ENCODE measurements at regions not wholly inside any gene's neighbourhood (a gene's known extent, or its start where the extent isn't known, plus 50 kb on each side); places are given as distances from the start of the nearest gene placed in this dataset.

GRCh38 chr7:84633-85020 is 107.7 kb upstream of the FAM20C start:
- peaks cover 31 to 45% of the 10 kb centered on the region in 2 donors for H3K4me1 ChIP-seq (ENCODE audit: control insufficient read depth in 1 of 2, insufficient read depth in 2 of 2, low read length in 2 of 2)
- H3K27me3 ChIP-seq (ENCODE audit: control insufficient read depth in 2 of 2, insufficient read depth in 2 of 2, low read length in 2 of 2), result no peaks in the 10 kb centered on the region
- H3K4me3 ChIP-seq (replicated peaks in 1 of 3; ENCODE audit: low read depth in 2 of 3, low read length in 3 of 3), result no peak overlapping the region
- Mint-ChIP-seq H3K9me3 (no peaks in the 10 kb centered on the region), H3K4me1 (peaks cover 40% of the 10 kb centered on the region), H3K4me3 (no peak overlapping the region), H3K27me3 (ENCODE audit: low read depth in 3 of 3) (peaks cover 5 to 8% (median 6%) of the 10 kb centered on the region in 3 donors), H3K36me3 (peaks cover 3% of the 10 kb centered on the region in 2 donors), H3K27ac (no peak overlapping the region)
- no peak overlapping the region for H3K4me2 ChIP-seq (replicated peaks; ENCODE audit: extremely low read depth, low read length, poor library complexity, severe bottlenecking)
- WGBS (ENCODE audit: insufficient coverage), result 97% methylated on average over 6 of the region's 11 CpGs
- no peak for TF ChIP-seq CTCF (IDR thresholded peaks at IDR 0.05)
- H3K36me3 ChIP-seq (replicated peaks in 1 of 2; ENCODE audit: control insufficient read depth in 1 of 2, insufficient read depth in 2 of 2, low read length in 2 of 2), result no peaks in the 10 kb centered on the region
- H2AFZ ChIP-seq (ENCODE audit: insufficient read depth, low read depth, low read length, poor library complexity, severe bottlenecking), result no peak overlapping the region
- intact Hi-C loops (cut with micrococcal nuclease), result no loop called here
- H3K9ac ChIP-seq (ENCODE audit: insufficient read depth, low read length, poor library complexity, severe bottlenecking), result no peak overlapping the region
- no peaks in the 10 kb centered on the region for H3K9me3 ChIP-seq (replicated peaks in 1 of 2; ENCODE audit: control insufficient read depth in 1 of 2, insufficient read depth in 1 of 2, low read length in 2 of 2)
- no peaks in the 10 kb centered on the region for H3K79me2 ChIP-seq (ENCODE audit: insufficient read depth, low read length)
- H3K27ac ChIP-seq (ENCODE audit: low read depth in 1 of 2, low read length in 2 of 2), result no peak overlapping the region
- H4K20me1 ChIP-seq (ENCODE audit: insufficient read depth, low read length), result no peaks in the 10 kb centered on the region
- no peak for DNase-seq

- Histone ChIP-seq H3K79me2 (ENCODE audit: insufficient read depth, low read length) (no peaks in the 10 kb centered on the region), H3K27me3 (ENCODE audit: control insufficient read depth in 2 of 2, insufficient read depth in 2 of 2, low read length in 2 of 2) (no peaks in the 10 kb centered on the region), H2AFZ (ENCODE audit: insufficient read depth, low read depth, low read length, poor library complexity, severe bottlenecking) (no peak overlapping the region), H4K20me1 (ENCODE audit: insufficient read depth, low read length) (no peaks in the 10 kb centered on the region), H3K9me3 (replicated peaks in 1 of 2; ENCODE audit: control insufficient read depth in 1 of 2, insufficient read depth in 1 of 2, low read length in 2 of 2) (no peaks in the 10 kb centered on the region), H3K9ac (ENCODE audit: insufficient read depth, low read length, poor library complexity, severe bottlenecking) (no peak overlapping the region), H3K4me1 (ENCODE audit: control insufficient read depth in 1 of 2, insufficient read depth in 2 of 2, low read length in 2 of 2) (peaks cover 38 to 50% of the 10 kb centered on the region in 2 donors), H3K27ac (ENCODE audit: low read depth in 1 of 2, low read length in 2 of 2) (no peak overlapping the region), H3K4me2 (replicated peaks; ENCODE audit: extremely low read depth, low read length, poor library complexity, severe bottlenecking) (no peak overlapping the region), H3K4me3 (replicated peaks in 1 of 3; ENCODE audit: low read depth in 2 of 3, low read length in 3 of 3) (no peak overlapping the region), H3K36me3 (replicated peaks in 1 of 2; ENCODE audit: control insufficient read depth in 1 of 2, insufficient read depth in 2 of 2, low read length in 2 of 2) (no peaks in the 10 kb centered on the region)
- Mint-ChIP-seq H3K27me3 (ENCODE audit: low read depth in 3 of 3) (peaks cover 5 to 8% (median 6%) of the 10 kb centered on the region in 3 donors), H3K4me3 (no peak overlapping the region), H3K27ac (no peak overlapping the region), H3K36me3 (peaks cover 3 to 7% of the 10 kb centered on the region in 2 donors), H3K9me3 (no peaks in the 10 kb centered on the region), H3K4me1 (peaks cover 46% of the 10 kb centered on the region)
- 94% methylated on average over 16 of the region's 19 CpGs for WGBS (ENCODE audit: insufficient coverage)
- TF ChIP-seq CTCF (IDR thresholded peaks at IDR 0.05), result no peak
- intact Hi-C loops (cut with micrococcal nuclease), result no loop called here
- DNase-seq, result peak in 1 of 3 donors; percentile 2
These were observed 107.1 kb upstream of the FAM20C start for GRCh38 chr7:85074-85882.

Data from CD14-positive monocyte (primary cell).